ENCODE measurements at regions not wholly inside any gene's neighbourhood (a gene's known extent, or its start where the extent isn't known, plus 50 kb on each side); places are given as distances from the start of the nearest gene placed in this dataset.

DNA sequence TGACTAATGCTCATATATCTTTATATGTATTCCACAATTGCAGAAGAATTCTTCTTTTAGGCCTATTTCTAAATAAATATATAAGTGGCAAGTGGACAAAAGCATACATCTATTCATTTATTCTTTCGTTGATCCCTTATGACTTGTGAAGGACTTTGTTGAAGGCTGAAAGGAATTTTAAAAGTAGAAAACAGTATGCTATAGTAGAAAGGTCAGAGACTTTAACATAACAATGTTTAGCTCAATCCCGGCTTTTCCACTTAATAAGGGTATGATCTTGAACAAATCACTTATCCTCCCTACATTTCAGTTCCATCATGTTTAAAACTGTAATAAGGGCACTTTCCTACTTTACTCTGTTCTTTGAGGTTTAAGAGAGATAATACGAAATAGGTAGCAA, 672.9 kb downstream of the MECOM start:
- no CpG with 5 or more reads among the region's 3 CpGs for WGBS (ENCODE audit: insufficient coverage)

GRCh38 chr3:168990134-168990533, 673.4 kb downstream of the MECOM start:
- peak in 1 of 3 donors; percentile 6 for DNase-seq
- Histone ChIP-seq H3K36me3 (ENCODE audit: control insufficient read depth in 4 of 4, insufficient read depth in 4 of 4, low read length in 3 of 4) (no peaks in the 10 kb centered on the region), H3K4me1 (ENCODE audit: control extremely low read depth in 1 of 4, control insufficient read depth in 4 of 4, insufficient read depth in 4 of 4, low read length in 3 of 4) (no peaks in the 10 kb centered on the region), H3K27me3 (replicated peaks in 2 of 5; ENCODE audit: control insufficient read depth in 4 of 5, insufficient read depth in 5 of 5, low read length in 4 of 5) (no peaks in the 10 kb centered on the region), H3K27ac (ENCODE audit: insufficient read depth in 1 of 2, low read depth in 1 of 2, low read length in 2 of 2, poor library complexity in 1 of 2, severe bottlenecking in 2 of 2) (no peak overlapping the region), H3K4me3 (ENCODE audit: control insufficient read depth in 1 of 7, extremely low read depth in 1 of 7, insufficient read depth in 4 of 7, low read depth in 2 of 7, low read length in 6 of 7) (no peak overlapping the region), H3K9me3 (ENCODE audit: control extremely low read depth in 1 of 5, control insufficient read depth in 4 of 5, insufficient read depth in 2 of 5, low read depth in 1 of 5, low read length in 4 of 5) (no peaks in the 10 kb centered on the region)
- POLR2A ChIA-PET = interaction anchor here (0.7 kb wide), 1 partner anchor 53 kb away, joined by 5 read pairs; no protein-coding TSS in a partner anchor
- CTCF ChIA-PET = no interaction called here
- no CpG with 5 or more reads among the region's 2 CpGs for WGBS (ENCODE audit: insufficient coverage)

More for the DNA sequence above, 672.9 kb downstream of the MECOM start:
- ChIA-PET CTCF (no interaction called here), POLR2A (no interaction called here)
- H3K36me3 ChIP-seq (ENCODE audit: control insufficient read depth in 4 of 4, insufficient read depth in 4 of 4, low read length in 3 of 4) = no peaks in the 10 kb centered on the region
- H3K9me3 ChIP-seq (ENCODE audit: control extremely low read depth in 1 of 5, control insufficient read depth in 4 of 5, insufficient read depth in 2 of 5, low read depth in 1 of 5, low read length in 4 of 5) = no peaks in the 10 kb centered on the region
- H3K27me3 ChIP-seq (replicated peaks in 2 of 5; ENCODE audit: control insufficient read depth in 4 of 5, insufficient read depth in 5 of 5, low read length in 4 of 5) = no peaks in the 10 kb centered on the region
- no peak overlapping the region for H3K4me3 ChIP-seq (ENCODE audit: control insufficient read depth in 1 of 7, extremely low read depth in 1 of 7, insufficient read depth in 4 of 7, low read depth in 2 of 7, low read length in 6 of 7)
- no peak overlapping the region for H3K27ac ChIP-seq (ENCODE audit: insufficient read depth in 1 of 2, low read depth in 1 of 2, low read length in 2 of 2, poor library complexity in 1 of 2, severe bottlenecking in 2 of 2)
- no peaks in the 10 kb centered on the region for H3K4me1 ChIP-seq (ENCODE audit: control extremely low read depth in 1 of 4, control insufficient read depth in 4 of 4, insufficient read depth in 4 of 4, low read length in 3 of 4)
- DNase-seq = no peak

DNA sequence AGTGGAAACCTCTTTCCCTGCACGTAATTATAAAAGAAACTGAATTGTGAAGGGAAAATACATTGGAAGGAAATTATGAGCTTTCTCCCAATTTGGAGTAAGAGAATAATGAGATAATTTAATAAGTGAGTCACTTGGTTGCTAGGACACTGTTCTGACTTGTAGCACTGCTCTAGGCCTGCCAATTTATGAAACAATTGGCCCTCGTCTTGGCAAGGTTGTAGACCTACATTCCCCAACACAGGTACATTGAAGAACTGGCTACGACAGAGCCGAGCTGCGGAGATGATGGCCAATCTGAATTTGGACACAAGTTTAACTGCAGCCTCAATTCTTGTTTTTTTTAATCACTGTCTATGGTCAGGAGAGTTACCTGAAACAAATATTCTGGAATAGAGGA, 674.1 kb downstream of the MECOM start:
- Histone ChIP-seq H3K27me3 (replicated peaks in 2 of 5; ENCODE audit: control insufficient read depth in 4 of 5, insufficient read depth in 5 of 5, low read length in 4 of 5) (no peaks in the 10 kb centered on the region), H3K27ac (ENCODE audit: insufficient read depth in 1 of 2, low read depth in 1 of 2, low read length in 2 of 2, poor library complexity in 1 of 2, severe bottlenecking in 2 of 2) (no peak overlapping the region), H3K4me3 (ENCODE audit: control insufficient read depth in 1 of 7, extremely low read depth in 1 of 7, insufficient read depth in 4 of 7, low read depth in 2 of 7, low read length in 6 of 7) (no peak overlapping the region), H3K36me3 (ENCODE audit: control insufficient read depth in 4 of 4, insufficient read depth in 4 of 4, low read length in 3 of 4) (no peaks in the 10 kb centered on the region), H3K9me3 (ENCODE audit: control extremely low read depth in 1 of 5, control insufficient read depth in 4 of 5, insufficient read depth in 2 of 5, low read depth in 1 of 5, low read length in 4 of 5) (peaks cover 0 to 2% (median 0%) of the 10 kb centered on the region in 5 experiments), H3K4me1 (ENCODE audit: control extremely low read depth in 1 of 4, control insufficient read depth in 4 of 4, insufficient read depth in 4 of 4, low read length in 3 of 4) (no peaks in the 10 kb centered on the region)
- ChIA-PET CTCF (no interaction called here), POLR2A (interaction anchor here (0.7 kb wide), 1 partner anchor 54 kb away, joined by 5 read pairs; no protein-coding TSS in a partner anchor)
- WGBS (ENCODE audit: insufficient coverage) = 75% methylated on average over 4 of the region's 5 CpGs
- DNase-seq = no peak

- Histone ChIP-seq H3K27me3 (replicated peaks in 2 of 5; ENCODE audit: control insufficient read depth in 4 of 5, insufficient read depth in 5 of 5, low read length in 4 of 5) (no peaks in the 10 kb centered on the region), H3K4me1 (ENCODE audit: control extremely low read depth in 1 of 4, control insufficient read depth in 4 of 4, insufficient read depth in 4 of 4, low read length in 3 of 4) (no peaks in the 10 kb centered on the region), H3K4me3 (ENCODE audit: control insufficient read depth in 1 of 7, extremely low read depth in 1 of 7, insufficient read depth in 4 of 7, low read depth in 2 of 7, low read length in 6 of 7) (no peak overlapping the region), H3K36me3 (ENCODE audit: control insufficient read depth in 4 of 4, insufficient read depth in 4 of 4, low read length in 3 of 4) (no peaks in the 10 kb centered on the region), H3K9me3 (ENCODE audit: control extremely low read depth in 1 of 5, control insufficient read depth in 4 of 5, insufficient read depth in 2 of 5, low read depth in 1 of 5, low read length in 4 of 5) (peaks cover 0 to 2% (median 0%) of the 10 kb centered on the region in 5 experiments), H3K27ac (ENCODE audit: insufficient read depth in 1 of 2, low read depth in 1 of 2, low read length in 2 of 2, poor library complexity in 1 of 2, severe bottlenecking in 2 of 2) (no peak overlapping the region)
- DNase-seq = no peak
- ChIA-PET CTCF (no interaction called here), POLR2A (no interaction called here)
- WGBS (ENCODE audit: insufficient coverage) = no CpG with 5 or more reads among the region's 1 CpG
Observed at GRCh38 chr3:168988853-168989252, 674.7 kb downstream of the MECOM start.

DNA sequence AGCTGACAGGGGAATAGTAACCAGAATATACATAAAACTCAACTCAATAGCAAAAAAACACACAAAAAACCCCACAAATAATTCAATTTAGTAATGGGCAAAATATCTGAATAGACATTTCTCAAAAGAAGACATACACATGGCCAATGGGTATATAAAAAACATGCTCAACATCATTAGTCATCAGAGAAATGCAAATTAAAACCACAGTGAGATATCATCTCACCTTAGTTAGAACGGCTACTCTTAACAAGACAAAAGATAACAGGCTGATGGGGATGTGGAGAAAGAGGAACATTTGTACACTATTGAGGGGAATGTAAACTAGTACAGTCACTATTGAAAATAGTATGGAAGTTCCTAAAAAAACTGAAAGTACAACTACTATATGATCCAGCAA, 678.6 kb downstream of the MECOM start:
- H3K4me3 ChIP-seq (ENCODE audit: control insufficient read depth in 1 of 7, extremely low read depth in 1 of 7, insufficient read depth in 4 of 7, low read depth in 2 of 7, low read length in 6 of 7) = no peak overlapping the region
- H3K9me3 ChIP-seq (ENCODE audit: control extremely low read depth in 1 of 5, control insufficient read depth in 4 of 5, insufficient read depth in 2 of 5, low read depth in 1 of 5, low read length in 4 of 5) = peaks cover 0 to 2% (median 0%) of the 10 kb centered on the region in 5 experiments
- H3K36me3 ChIP-seq (ENCODE audit: control insufficient read depth in 4 of 4, insufficient read depth in 4 of 4, low read length in 3 of 4) = no peaks in the 10 kb centered on the region
- ChIA-PET CTCF (no interaction called here), POLR2A (no interaction called here)
- no peak for DNase-seq
- H3K4me1 ChIP-seq (ENCODE audit: control extremely low read depth in 1 of 4, control insufficient read depth in 4 of 4, insufficient read depth in 4 of 4, low read length in 3 of 4) = no peaks in the 10 kb centered on the region
- no CpG with 5 or more reads among the region's 1 CpG for WGBS (ENCODE audit: insufficient coverage)
- no peak overlapping the region for H3K27ac ChIP-seq (ENCODE audit: insufficient read depth in 1 of 2, low read depth in 1 of 2, low read length in 2 of 2, poor library complexity in 1 of 2, severe bottlenecking in 2 of 2)
- no peaks in the 10 kb centered on the region for H3K27me3 ChIP-seq (replicated peaks in 2 of 5; ENCODE audit: control insufficient read depth in 4 of 5, insufficient read depth in 5 of 5, low read length in 4 of 5)

GRCh38 chr3:168983046-168983445, 680.5 kb downstream of the MECOM start:
- CTCF ChIA-PET = no interaction called here
- no peak for DNase-seq
- no peaks in the 10 kb centered on the region for H3K27me3 ChIP-seq (replicated peaks in 2 of 5; ENCODE audit: control insufficient read depth in 4 of 5, insufficient read depth in 5 of 5, low read length in 4 of 5)
- H3K36me3 ChIP-seq (ENCODE audit: control insufficient read depth in 4 of 4, insufficient read depth in 4 of 4, low read length in 3 of 4) = no peaks in the 10 kb centered on the region
- no peak overlapping the region for H3K27ac ChIP-seq (ENCODE audit: insufficient read depth in 1 of 2, low read depth in 1 of 2, low read length in 2 of 2, poor library complexity in 1 of 2, severe bottlenecking in 2 of 2)
- no CpG with 5 or more reads among the region's 1 CpG for WGBS (ENCODE audit: insufficient coverage)
- no peak overlapping the region for H3K4me3 ChIP-seq (ENCODE audit: control insufficient read depth in 1 of 7, extremely low read depth in 1 of 7, insufficient read depth in 4 of 7, low read depth in 2 of 7, low read length in 6 of 7)
- POLR2A ChIA-PET = no interaction called here
- H3K4me1 ChIP-seq (ENCODE audit: control extremely low read depth in 1 of 4, control insufficient read depth in 4 of 4, insufficient read depth in 4 of 4, low read length in 3 of 4) = no peaks in the 10 kb centered on the region
- peaks cover 0 to 2% (median 0%) of the 10 kb centered on the region in 5 experiments for H3K9me3 ChIP-seq (ENCODE audit: control extremely low read depth in 1 of 5, control insufficient read depth in 4 of 5, insufficient read depth in 2 of 5, low read depth in 1 of 5, low read length in 4 of 5)

DNA sequence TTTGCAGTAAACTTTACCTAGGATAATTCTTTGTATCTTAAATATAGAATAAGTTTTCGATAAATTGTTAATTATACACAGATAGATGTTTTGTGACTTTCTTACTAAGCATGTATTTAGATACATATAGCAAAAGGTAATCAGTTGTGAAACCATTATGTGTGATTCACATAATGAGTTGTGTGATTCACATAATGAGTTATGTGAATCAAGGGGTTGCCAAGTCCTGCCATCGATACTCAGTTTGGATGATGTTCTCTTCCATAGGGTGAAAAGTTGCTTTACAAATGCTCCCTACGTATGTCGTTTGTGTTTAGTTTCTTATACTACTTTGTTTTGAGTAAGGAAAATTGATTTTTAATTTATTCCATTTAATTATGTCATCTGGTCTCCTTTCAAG, 682.1 kb downstream of the MECOM start:
- WGBS (ENCODE audit: insufficient coverage) = 100% methylated on average over 1 of the region's 4 CpGs
- Histone ChIP-seq H3K4me3 (ENCODE audit: control insufficient read depth in 1 of 7, extremely low read depth in 1 of 7, insufficient read depth in 4 of 7, low read depth in 2 of 7, low read length in 6 of 7) (no peak overlapping the region), H3K4me1 (ENCODE audit: control extremely low read depth in 1 of 4, control insufficient read depth in 4 of 4, insufficient read depth in 4 of 4, low read length in 3 of 4) (no peaks in the 10 kb centered on the region), H3K27ac (ENCODE audit: insufficient read depth in 1 of 2, low read depth in 1 of 2, low read length in 2 of 2, poor library complexity in 1 of 2, severe bottlenecking in 2 of 2) (no peak overlapping the region), H3K27me3 (replicated peaks in 2 of 5; ENCODE audit: control insufficient read depth in 4 of 5, insufficient read depth in 5 of 5, low read length in 4 of 5) (no peaks in the 10 kb centered on the region), H3K9me3 (ENCODE audit: control extremely low read depth in 1 of 5, control insufficient read depth in 4 of 5, insufficient read depth in 2 of 5, low read depth in 1 of 5, low read length in 4 of 5) (peaks cover 0 to 2% (median 0%) of the 10 kb centered on the region in 5 experiments), H3K36me3 (ENCODE audit: control insufficient read depth in 4 of 4, insufficient read depth in 4 of 4, low read length in 3 of 4) (no peaks in the 10 kb centered on the region)
- ChIA-PET POLR2A (interaction anchor here (0.7 kb wide), 1 partner anchor 221 kb away, joined by 4 read pairs; no protein-coding TSS in a partner anchor), CTCF (no interaction called here)
- DNase-seq = no peak

Data from common myeloid progenitor, CD34-positive (primary cell).